Smooth muscle cell (in vitro differentiated cells): ENCODE measurements at regions not wholly inside any gene's neighbourhood (a gene's known extent, or its start where the extent isn't known, plus 50 kb on each side); places are given as distances from the start of the nearest gene placed in this dataset.

ENCODE experiments used
- DNase-seq: peaks from one replicate; lab custom pipeline; 2025; ENCODE audit not compliant: unreplicated experiment; lab: John Stamatoyannopoulos, UW
- H2AFZ ChIP-seq: fragments of 200-600 bp; sonication (generic); 2 replicates; pipeline ENCODE4 v1.6.0; 2016; ENCODE audit warnings: antibody characterized with exemption, low read depth, mild to moderate bottlenecking
- H3F3A ChIP-seq: fragments of 200-600 bp; sonication (generic); 2 replicates; pipeline ENCODE4 v1.6.0; 2017; ENCODE audit warnings: antibody characterized with exemption, low read depth
- H3K27ac ChIP-seq: fragments of 200-600 bp; sonication (generic); 2 replicates; pipeline ENCODE4 v1.5.1; 2016; ENCODE audit warnings: low read depth, mild to moderate bottlenecking
- H3K27me3 ChIP-seq: fragments of 200-600 bp; sonication (generic); 2 replicates; pipeline ENCODE4 v1.6.1; 2016; ENCODE audit warnings: low read depth, mild to moderate bottlenecking
- H3K36me3 ChIP-seq: fragments of 200-600 bp; sonication (generic); 2 replicates; pipeline ENCODE4 v1.5.1; 2016; ENCODE audit warnings: low read depth
- H3K4me1 ChIP-seq: fragments of 200-600 bp; sonication (generic); 2 replicates; pipeline ENCODE4 v1.5.1; 2016; ENCODE audit warnings: low read depth
- H3K4me2 ChIP-seq: fragments of 200-600 bp; sonication (generic); 2 replicates; pipeline ENCODE4 v1.6.0; 2016; ENCODE audit warnings: mild to moderate bottlenecking
- H3K4me3 ChIP-seq: fragments of 200-600 bp; sonication (generic); 2 replicates; pipeline ENCODE4 v1.5.1; 2016; ENCODE audit warnings: mild to moderate bottlenecking
- H3K79me2 ChIP-seq: fragments of 200-600 bp; sonication (generic); 2 replicates; pipeline ENCODE4 v1.6.0; 2016; ENCODE audit warnings: low read depth, mild to moderate bottlenecking
- H3K9ac ChIP-seq: fragments of 200-600 bp; sonication (generic); 2 replicates; pipeline ENCODE4 v1.6.0; 2016; ENCODE audit warnings: low read depth
- H3K9me3 ChIP-seq: fragments of 200-600 bp; sonication (generic); replicated peaks from 2 replicates; pipeline ENCODE4 v1.5.1; 2016; ENCODE audit warnings: low read depth
- H4K20me1 ChIP-seq: fragments of 200-600 bp; sonication (generic); 2 replicates; pipeline ENCODE4 v1.6.0; 2016; ENCODE audit warnings: low read depth
- CTCF ChIP-seq: fragments of 200-600 bp; sonication (generic); IDR thresholded peaks from 2 replicates; pipeline ENCODE4 v1.5.1; 2017; ENCODE audit warnings: borderline replicate concordance, mild to moderate bottlenecking, antibody characterized with exemption; ENCODE audit not compliant: insufficient read depth, poor library complexity, severe bottlenecking
- WGBS: methylation state at CpG from one replicate; pipeline ENCODE4 v1.1.7; 2016; ENCODE audit warnings: low lambda C conversion rate; 5-methylcytosine and 5-hydroxymethylcytosine counted together

GRCh38 chr14:84107835-84108343 is 1422.1 kb upstream of the FLRT2 start:
- Histone ChIP-seq H4K20me1 (no peaks in the 10 kb centered on the region), H3K27me3 (no peaks in the 10 kb centered on the region), H3K9me3 (no peaks in the 10 kb centered on the region), H3F3A (no peaks in the 10 kb centered on the region), H3K4me1 (no peaks in the 10 kb centered on the region), H3K9ac (no peak overlapping the region), H3K4me3 (no peak overlapping the region), H3K4me2 (no peak overlapping the region), H3K79me2 (no peaks in the 10 kb centered on the region), H3K36me3 (no peaks in the 10 kb centered on the region), H2AFZ (no peak overlapping the region), H3K27ac (no peak overlapping the region)
- no peak for DNase-seq
- no peak for TF ChIP-seq CTCF

- Histone ChIP-seq H4K20me1 (no peaks in the 10 kb centered on the region), H3K4me3 (no peak overlapping the region), H2AFZ (no peak overlapping the region), H3K79me2 (no peaks in the 10 kb centered on the region), H3K36me3 (no peaks in the 10 kb centered on the region), H3K27me3 (no peaks in the 10 kb centered on the region), H3K9ac (no peak overlapping the region), H3K27ac (no peak overlapping the region), H3K4me2 (no peak overlapping the region), H3F3A (no peaks in the 10 kb centered on the region), H3K4me1 (no peaks in the 10 kb centered on the region), H3K9me3 (no peaks in the 10 kb centered on the region)
- no peak for DNase-seq
- WGBS = 82% methylated on average over 3 of the region's 3 CpGs
- no peak for TF ChIP-seq CTCF
Observed at GRCh38 chr14:84108746-84109457, 1421.0 kb upstream of the FLRT2 start.

- Histone ChIP-seq H3K36me3 (no peaks in the 10 kb centered on the region), H3K4me1 (no peaks in the 10 kb centered on the region)
Observed at GRCh38 chr14:84112589-84112988, 1417.4 kb upstream of the FLRT2 start.

More at GRCh38 chr14:84112589-84112988, 1417.4 kb upstream of the FLRT2 start:
- Histone ChIP-seq H3K27ac (no peak overlapping the region), H3F3A (no peaks in the 10 kb centered on the region), H3K79me2 (no peaks in the 10 kb centered on the region), H2AFZ (no peak overlapping the region), H3K27me3 (no peaks in the 10 kb centered on the region), H3K4me2 (no peak overlapping the region), H3K9ac (no peak overlapping the region), H4K20me1 (no peaks in the 10 kb centered on the region), H3K9me3 (no peaks in the 10 kb centered on the region), H3K4me3 (no peak overlapping the region)
- no peak for DNase-seq
- WGBS = 94% methylated on average over 4 of the region's 4 CpGs
- TF ChIP-seq CTCF = no peak
